ENCODE measurements at regions not wholly inside any gene's neighbourhood (a gene's known extent, or its start where the extent isn't known, plus 50 kb on each side); places are given as distances from the start of the nearest gene placed in this dataset.

DNA sequence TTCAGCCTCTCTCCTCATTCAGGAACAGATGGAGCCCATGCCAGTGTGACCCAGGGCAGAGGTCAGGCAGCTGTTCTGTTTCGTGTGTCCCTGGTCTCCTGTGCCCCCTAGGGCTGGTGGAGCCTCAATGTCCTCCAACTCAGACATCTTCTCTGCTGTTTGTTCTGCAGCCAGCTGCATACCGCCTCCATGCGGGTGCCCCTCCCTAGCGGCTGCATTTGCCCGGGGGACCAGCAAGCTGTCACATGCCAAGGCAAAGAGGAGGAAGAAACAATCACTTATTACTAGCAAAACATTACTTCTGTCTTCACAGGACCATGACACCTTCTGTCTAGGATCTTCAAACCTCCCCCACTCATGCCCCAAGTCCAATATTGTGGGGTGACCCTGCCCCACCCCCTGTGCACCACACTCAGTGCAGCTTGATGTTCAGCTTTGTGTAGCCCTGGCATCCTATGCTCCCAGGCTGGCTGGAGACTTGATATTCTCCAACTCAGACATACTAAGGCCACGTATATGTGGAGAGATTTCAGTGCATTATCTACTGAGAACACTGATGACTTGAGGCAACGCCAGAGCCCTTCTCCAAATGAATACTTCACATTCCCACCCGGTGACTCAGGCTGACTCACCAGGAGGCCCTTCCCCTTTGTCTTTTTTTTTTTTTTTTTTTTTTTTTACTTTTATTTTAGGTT, 188.9 kb downstream of the SKIDA1 start:
- DNase-seq (ENCODE audit: insufficient read length, low spot score) = no peak
- no peak for TF ChIP-seq POLR2A (IDR thresholded peaks at IDR 0.05; ENCODE audit: low read depth, low read length)
- peak; percentile 66 for FAIRE-seq

DNA sequence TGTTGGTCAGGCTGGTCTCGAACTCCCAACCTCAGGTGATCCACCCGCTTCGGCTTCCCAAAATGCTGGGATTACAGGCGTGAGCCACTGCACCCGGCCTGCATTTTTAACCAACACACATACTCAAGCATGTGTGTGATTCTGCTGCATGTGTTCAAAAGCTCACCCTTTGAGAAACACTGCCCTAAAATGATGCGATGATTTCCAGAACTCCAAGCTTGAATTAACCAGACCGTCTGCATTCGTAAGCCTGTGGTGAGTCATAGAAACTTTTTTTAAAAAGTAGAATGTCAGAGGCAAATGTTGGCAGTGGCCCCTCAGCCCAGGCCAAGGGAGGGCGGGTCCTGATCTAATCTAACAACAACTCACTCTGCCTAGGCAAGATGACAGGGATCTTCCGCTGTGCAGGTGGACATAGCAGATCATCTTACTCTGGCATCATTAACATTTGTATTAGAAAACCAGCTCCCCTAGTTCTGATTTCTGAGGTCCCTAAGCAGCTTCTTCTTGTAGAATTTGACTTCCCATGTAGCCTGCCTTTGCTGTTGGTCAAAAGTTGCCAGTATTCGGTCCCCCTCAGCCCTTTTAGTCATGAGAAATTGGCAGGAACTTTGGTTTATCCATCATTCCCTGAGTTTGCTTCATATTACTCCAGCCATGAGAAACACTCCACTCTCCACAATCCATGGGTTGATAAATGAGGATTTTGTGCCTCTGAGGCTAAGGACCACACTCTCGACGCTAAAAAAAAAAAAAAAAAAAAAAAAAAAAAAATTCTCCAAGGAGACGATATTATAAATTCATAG, 190.4 kb downstream of the SKIDA1 start:
- no peak for TF ChIP-seq POLR2A (IDR thresholded peaks at IDR 0.05; ENCODE audit: low read depth, low read length)
- DNase-seq (ENCODE audit: insufficient read length, low spot score) = peak; percentile 43
- FAIRE-seq = peak; percentile 64

GRCh38 chr10:21330628-21331020, 194.9 kb downstream of the SKIDA1 start:
- DNase-seq (ENCODE audit: insufficient read length, low spot score) (no peak), FAIRE-seq (no peak)
- no peak for TF ChIP-seq POLR2A (IDR thresholded peaks at IDR 0.05; ENCODE audit: low read depth, low read length)

GRCh38 chr10:21329995-21330627, 195.4 kb downstream of the SKIDA1 start:
- DNase-seq (ENCODE audit: insufficient read length, low spot score) (no peak), FAIRE-seq (peak; percentile 53)

GRCh38 chr10:21327289-21327993, 198.0 kb downstream of the SKIDA1 start:
- TF ChIP-seq POLR2A (IDR thresholded peaks at IDR 0.05; ENCODE audit: low read depth, low read length) = no peak
- DNase-seq (ENCODE audit: insufficient read length, low spot score) (no peak), FAIRE-seq (no peak)

More at GRCh38 chr10:21329995-21330627, 195.4 kb downstream of the SKIDA1 start:
- no peak for TF ChIP-seq POLR2A (IDR thresholded peaks at IDR 0.05; ENCODE audit: low read depth, low read length)

GRCh38 chr10:21326594-21327288, 198.7 kb downstream of the SKIDA1 start:
- FAIRE-seq (no peak), DNase-seq (ENCODE audit: insufficient read length, low spot score) (no peak)
- no peak for TF ChIP-seq POLR2A (IDR thresholded peaks at IDR 0.05; ENCODE audit: low read depth, low read length)

- no peak for TF ChIP-seq POLR2A (IDR thresholded peaks at IDR 0.05; ENCODE audit: low read depth, low read length)
- DNase-seq (ENCODE audit: insufficient read length, low spot score) = no peak
- no peak for FAIRE-seq
Measured at GRCh38 chr10:21318540-21319167, 206.8 kb downstream of the SKIDA1 start.

GRCh38 chr10:21317902-21318301, 207.6 kb downstream of the SKIDA1 start:
- no peak for TF ChIP-seq POLR2A (IDR thresholded peaks at IDR 0.05; ENCODE audit: low read depth, low read length)
- no peak for DNase-seq (ENCODE audit: insufficient read length, low spot score)
- FAIRE-seq = peak; percentile 48

- DNase-seq (ENCODE audit: insufficient read length, low spot score) = peak; percentile 57
- peak; percentile 48 for FAIRE-seq
- TF ChIP-seq POLR2A (IDR thresholded peaks at IDR 0.05; ENCODE audit: low read depth, low read length) = no peak
Measured at GRCh38 chr10:21315645-21316220, 209.7 kb downstream of the SKIDA1 start.

DNA sequence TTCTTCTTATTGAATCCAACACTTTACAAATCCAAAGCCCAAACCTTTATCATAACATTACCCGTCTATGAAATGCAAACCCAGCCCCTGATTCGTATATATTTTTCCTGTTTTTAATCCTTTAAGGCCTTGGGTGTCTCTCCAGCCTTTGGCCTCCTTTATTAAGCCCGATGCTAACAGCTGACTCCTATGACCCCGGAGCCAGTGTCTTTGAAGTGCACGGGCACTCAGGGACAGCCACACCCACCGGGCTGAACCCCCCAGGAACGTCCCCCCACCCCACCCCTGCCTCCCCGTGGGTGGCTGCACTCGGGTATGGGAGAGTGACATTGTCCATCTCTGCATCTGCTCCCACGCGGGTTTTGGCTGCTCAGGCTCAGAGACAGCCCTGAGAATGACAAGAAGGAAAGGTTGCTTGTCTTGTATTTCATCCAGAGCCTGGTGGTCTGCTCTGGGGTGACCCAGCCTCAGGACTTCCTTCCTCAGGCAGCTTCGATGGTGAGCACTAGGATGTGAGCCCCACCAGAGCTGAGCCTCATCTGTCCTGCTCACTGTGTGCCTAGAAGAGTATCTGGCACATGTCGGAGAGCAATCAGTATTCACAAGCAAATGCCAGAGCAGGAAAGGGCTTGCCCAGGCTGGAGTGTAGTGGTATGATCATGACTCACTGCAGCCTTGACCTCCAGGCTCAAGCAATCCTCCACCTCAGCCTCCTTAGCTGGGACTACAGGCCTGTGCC, 210.4 kb downstream of the SKIDA1 start:
- DNase-seq (ENCODE audit: insufficient read length, low spot score) (no peak), FAIRE-seq (peak; percentile 92)
- no peak for TF ChIP-seq POLR2A (IDR thresholded peaks at IDR 0.05; ENCODE audit: low read depth, low read length)

DNA sequence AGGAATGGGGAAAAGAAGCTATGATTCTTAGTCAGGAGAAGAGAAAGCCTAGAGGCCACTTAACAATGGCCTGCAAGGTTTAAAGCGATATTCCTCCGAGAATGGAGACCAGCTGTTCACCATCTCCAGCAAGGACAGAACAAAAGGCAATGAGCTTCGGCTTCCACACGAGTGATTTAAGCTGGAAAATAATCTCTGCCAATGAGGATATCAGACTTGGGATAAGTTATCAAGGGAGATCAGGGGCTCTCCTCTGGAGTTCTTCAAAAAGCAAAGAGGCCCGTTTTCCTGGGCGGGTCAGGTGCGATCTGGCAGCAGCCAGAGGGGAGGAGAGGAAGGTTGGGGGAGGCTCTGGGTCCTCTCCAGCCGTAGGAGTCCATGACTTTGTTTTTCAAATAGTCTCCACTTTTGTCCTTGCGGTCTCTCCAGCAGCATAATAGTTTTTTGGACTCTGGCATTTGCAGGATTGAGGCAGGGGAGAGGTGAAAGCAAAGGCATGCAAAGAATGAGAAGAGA, 211.3 kb downstream of the SKIDA1 start:
- DNase-seq (ENCODE audit: insufficient read length, low spot score) = no peak
- TF ChIP-seq POLR2A (IDR thresholded peaks at IDR 0.05; ENCODE audit: low read depth, low read length) = no peak
- no peak for FAIRE-seq

DNA sequence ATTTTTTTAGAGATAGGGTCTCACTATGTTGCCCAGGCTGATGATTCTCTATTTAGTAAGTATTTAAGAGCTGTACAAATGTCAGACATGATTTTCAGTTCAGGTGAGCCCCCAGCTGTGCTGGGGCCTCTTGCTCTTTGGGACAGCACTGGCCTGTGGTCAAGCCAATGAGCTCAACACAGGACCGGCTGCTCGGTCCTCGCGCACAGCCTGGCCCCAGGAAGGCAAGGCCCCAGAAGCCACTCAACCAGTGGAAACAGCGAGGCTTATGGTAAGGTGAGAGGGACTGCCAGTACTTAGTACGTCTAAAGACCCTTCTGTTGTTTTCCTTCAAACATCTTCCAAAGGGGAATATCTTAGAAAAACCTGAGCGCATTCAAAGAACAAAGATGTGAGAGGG, 211.8 kb downstream of the SKIDA1 start:
- DNase-seq (ENCODE audit: insufficient read length, low spot score) (no peak), FAIRE-seq (no peak)
- no peak for TF ChIP-seq POLR2A (IDR thresholded peaks at IDR 0.05; ENCODE audit: low read depth, low read length)

All from H54 (cell line).